SK-N-SH treated with all-trans-retinoic acid at 6 μM for 48 hours (cell line): ENCODE measurements at regions not wholly inside any gene's neighbourhood (a gene's known extent, or its start where the extent isn't known, plus 50 kb on each side); places are given as distances from the start of the nearest gene placed in this dataset.

ENCODE experiments used
- CSDC2 ChIP-seq: fragments of 250-450 bp; sonication (Bioruptor Pico); IDR thresholded peaks from 2 replicates; pipeline ENCODE4 v1.5.0; 2020; ENCODE audit warnings: mild to moderate bottlenecking, moderate library complexity
- CSRNP3 ChIP-seq: fragments of 250-450 bp; sonication (Bioruptor Pico); IDR thresholded peaks from 2 replicates; pipeline ENCODE4 v1.5.1; 2021; ENCODE audit warnings: mild to moderate bottlenecking, moderate library complexity
- ESRRG ChIP-seq: fragments of 250-450 bp; sonication (Bioruptor Pico); IDR thresholded peaks from 2 replicates; pipeline ENCODE4 v1.6.1; 2021; ENCODE audit warnings: mild to moderate bottlenecking
- ISL1 ChIP-seq: fragments of 250-450 bp; sonication (Bioruptor Pico); IDR thresholded peaks from 2 replicates; pipeline ENCODE4 v2.1.2; 2022; ENCODE audit warnings: mild to moderate bottlenecking, moderate library complexity
- TOX ChIP-seq: fragments of 250-450 bp; sonication (Bioruptor Pico); IDR thresholded peaks from 2 replicates; pipeline ENCODE4 v1.8.0; 2021; ENCODE audit warnings: mild to moderate bottlenecking, moderate library complexity, borderline replicate concordance
- ZFP3 ChIP-seq: fragments of 250-450 bp; sonication (Bioruptor Pico); IDR thresholded peaks from 2 replicates; pipeline ENCODE4 v1.5.0; 2020; ENCODE audit warnings: mild to moderate bottlenecking, moderate library complexity
- ZFP30 ChIP-seq: fragments of 450-650 bp; formaldehyde crosslinking; IDR thresholded peaks from 2 replicates; pipeline ENCODE4 v1.5.0; 2022; ENCODE audit warnings: mild to moderate bottlenecking, moderate library complexity
- ZNF565 ChIP-seq: fragments of 450-650 bp; formaldehyde crosslinking; conservative IDR thresholded peaks from 2 replicates; pipeline ENCODE4 v1.5.0; 2020; ENCODE audit warnings: low read depth, mild to moderate bottlenecking, moderate library complexity
- ZNF8 ChIP-seq: fragments of 450-650 bp; formaldehyde crosslinking; IDR thresholded peaks from 2 replicates; pipeline ENCODE4 v1.5.0; 2020; ENCODE audit warnings: mild to moderate bottlenecking, moderate library complexity
- TF ChIP-seq, protein P1 (sequence below): fragments of 250-450 bp; sonication (Bioruptor Pico); IDR thresholded peaks from 2 replicates; pipeline ENCODE4 v1.5.0; 2020; ENCODE audit warnings: mild to moderate bottlenecking, moderate library complexity

DNA sequence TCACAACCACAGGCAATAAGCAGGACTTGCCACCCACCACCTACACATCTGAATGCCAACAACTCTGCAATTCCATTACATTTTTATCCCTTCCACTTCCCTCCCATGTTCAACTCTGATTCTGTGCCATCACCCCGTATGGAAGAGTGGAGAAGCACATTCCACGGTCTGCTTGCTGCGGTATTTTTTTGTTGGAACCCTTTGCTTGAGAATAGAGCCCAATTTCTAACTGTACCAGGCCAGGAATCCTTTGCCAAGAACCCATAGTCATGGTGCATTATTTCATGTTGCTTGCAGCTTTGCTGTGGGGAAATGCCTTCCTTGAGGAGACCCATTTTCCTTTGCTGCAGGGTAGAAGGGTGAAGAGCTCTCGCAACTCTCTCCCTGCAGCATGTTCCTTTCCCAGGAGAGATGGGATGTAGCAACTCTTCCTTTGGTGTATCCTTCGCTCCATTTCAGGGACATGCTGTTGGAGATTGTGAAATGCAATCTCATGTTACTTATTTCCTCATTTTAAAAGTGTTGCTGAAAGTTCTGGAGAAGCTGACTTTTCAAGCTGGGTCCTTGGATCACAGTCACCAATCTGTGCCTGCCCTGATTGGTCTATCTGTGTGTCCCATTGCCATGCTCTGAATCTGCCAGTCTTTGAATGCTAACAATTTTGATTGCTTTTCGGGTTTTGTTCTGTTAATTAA lies 69.8 kb upstream of the STARD13 start:
- TF ChIP-seq CSRNP3 (CRISPR knock-in tag): no peak
- no peak for TF ChIP-seq ZNF565 (CRISPR knock-in tag)
- no peak for TF ChIP-seq ZNF8 (CRISPR knock-in tag)
- TF ChIP-seq, protein P1, sequence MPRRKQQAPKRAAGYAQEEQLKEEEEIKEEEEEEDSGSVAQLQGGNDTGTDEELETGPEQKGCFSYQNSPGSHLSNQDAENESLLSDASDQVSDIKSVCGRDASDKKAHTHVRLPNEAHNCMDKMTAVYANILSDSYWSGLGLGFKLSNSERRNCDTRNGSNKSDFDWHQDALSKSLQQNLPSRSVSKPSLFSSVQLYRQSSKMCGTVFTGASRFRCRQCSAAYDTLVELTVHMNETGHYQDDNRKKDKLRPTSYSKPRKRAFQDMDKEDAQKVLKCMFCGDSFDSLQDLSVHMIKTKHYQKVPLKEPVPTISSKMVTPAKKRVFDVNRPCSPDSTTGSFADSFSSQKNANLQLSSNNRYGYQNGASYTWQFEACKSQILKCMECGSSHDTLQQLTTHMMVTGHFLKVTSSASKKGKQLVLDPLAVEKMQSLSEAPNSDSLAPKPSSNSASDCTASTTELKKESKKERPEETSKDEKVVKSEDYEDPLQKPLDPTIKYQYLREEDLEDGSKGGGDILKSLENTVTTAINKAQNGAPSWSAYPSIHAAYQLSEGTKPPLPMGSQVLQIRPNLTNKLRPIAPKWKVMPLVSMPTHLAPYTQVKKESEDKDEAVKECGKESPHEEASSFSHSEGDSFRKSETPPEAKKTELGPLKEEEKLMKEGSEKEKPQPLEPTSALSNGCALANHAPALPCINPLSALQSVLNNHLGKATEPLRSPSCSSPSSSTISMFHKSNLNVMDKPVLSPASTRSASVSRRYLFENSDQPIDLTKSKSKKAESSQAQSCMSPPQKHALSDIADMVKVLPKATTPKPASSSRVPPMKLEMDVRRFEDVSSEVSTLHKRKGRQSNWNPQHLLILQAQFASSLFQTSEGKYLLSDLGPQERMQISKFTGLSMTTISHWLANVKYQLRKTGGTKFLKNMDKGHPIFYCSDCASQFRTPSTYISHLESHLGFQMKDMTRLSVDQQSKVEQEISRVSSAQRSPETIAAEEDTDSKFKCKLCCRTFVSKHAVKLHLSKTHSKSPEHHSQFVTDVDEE (CRISPR knock-in tag): no peak
- no peak for TF ChIP-seq ZFP3 (CRISPR knock-in tag)
- TF ChIP-seq ESRRG: no peak
- TF ChIP-seq CSDC2 (CRISPR knock-in tag): no peak
- no peak for TF ChIP-seq ZFP30 (CRISPR knock-in tag)
- no peak for TF ChIP-seq TOX (CRISPR knock-in tag)
- TF ChIP-seq ISL1 (CRISPR knock-in tag): no peak
